ENCODE measurements at regions not wholly inside any gene's neighbourhood (a gene's known extent, or its start where the extent isn't known, plus 50 kb on each side); places are given as distances from the start of the nearest gene placed in this dataset.

- Histone ChIP-seq H3K4me3 (no peak overlapping the region), H3K27me3 (no peaks in the 10 kb centered on the region), H3K36me3 (no peaks in the 10 kb centered on the region), H3K4me1 (peaks cover 0 to 4% (median 0%) of the 10 kb centered on the region in 4 donors), H3K27ac (no peak overlapping the region), H3K9me3 (no peaks in the 10 kb centered on the region)
- no peak for DNase-seq (ENCODE audit: low spot score in 2 of 2)
- 66 to 70% methylated on average over 5 of the region's 5 CpGs for WGBS, 2 donors
- TF ChIP-seq, protein P1, sequence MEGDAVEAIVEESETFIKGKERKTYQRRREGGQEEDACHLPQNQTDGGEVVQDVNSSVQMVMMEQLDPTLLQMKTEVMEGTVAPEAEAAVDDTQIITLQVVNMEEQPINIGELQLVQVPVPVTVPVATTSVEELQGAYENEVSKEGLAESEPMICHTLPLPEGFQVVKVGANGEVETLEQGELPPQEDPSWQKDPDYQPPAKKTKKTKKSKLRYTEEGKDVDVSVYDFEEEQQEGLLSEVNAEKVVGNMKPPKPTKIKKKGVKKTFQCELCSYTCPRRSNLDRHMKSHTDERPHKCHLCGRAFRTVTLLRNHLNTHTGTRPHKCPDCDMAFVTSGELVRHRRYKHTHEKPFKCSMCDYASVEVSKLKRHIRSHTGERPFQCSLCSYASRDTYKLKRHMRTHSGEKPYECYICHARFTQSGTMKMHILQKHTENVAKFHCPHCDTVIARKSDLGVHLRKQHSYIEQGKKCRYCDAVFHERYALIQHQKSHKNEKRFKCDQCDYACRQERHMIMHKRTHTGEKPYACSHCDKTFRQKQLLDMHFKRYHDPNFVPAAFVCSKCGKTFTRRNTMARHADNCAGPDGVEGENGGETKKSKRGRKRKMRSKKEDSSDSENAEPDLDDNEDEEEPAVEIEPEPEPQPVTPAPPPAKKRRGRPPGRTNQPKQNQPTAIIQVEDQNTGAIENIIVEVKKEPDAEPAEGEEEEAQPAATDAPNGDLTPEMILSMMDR (IDR thresholded peaks at IDR 0.05): no peak
- TF ChIP-seq EP300 (IDR thresholded peaks at IDR 0.05) (no peak), POLR2A (IDR thresholded peaks at IDR 0.05) (no peak)
Measured at GRCh38 chr2:64913357-64913869, 75.8 kb upstream of the SLC1A4 start.

GRCh38 chr2:64914247-64914646 is 75.0 kb upstream of the SLC1A4 start:
- DNase-seq (ENCODE audit: low spot score in 2 of 2): no peak
- Histone ChIP-seq H3K27me3 (no peaks in the 10 kb centered on the region), H3K36me3 (no peaks in the 10 kb centered on the region), H3K27ac (no peak overlapping the region), H3K4me1 (peaks cover 0 to 4% (median 0%) of the 10 kb centered on the region in 4 donors), H3K4me3 (no peak overlapping the region), H3K9me3 (no peaks in the 10 kb centered on the region)
- WGBS, 2 donors: 72 to 79% methylated on average over 9 of the region's 9 CpGs
- TF ChIP-seq, protein P1 (IDR thresholded peaks at IDR 0.05): no peak
- TF ChIP-seq POLR2A (IDR thresholded peaks at IDR 0.05) (no peak), EP300 (IDR thresholded peaks at IDR 0.05) (no peak)

DNA sequence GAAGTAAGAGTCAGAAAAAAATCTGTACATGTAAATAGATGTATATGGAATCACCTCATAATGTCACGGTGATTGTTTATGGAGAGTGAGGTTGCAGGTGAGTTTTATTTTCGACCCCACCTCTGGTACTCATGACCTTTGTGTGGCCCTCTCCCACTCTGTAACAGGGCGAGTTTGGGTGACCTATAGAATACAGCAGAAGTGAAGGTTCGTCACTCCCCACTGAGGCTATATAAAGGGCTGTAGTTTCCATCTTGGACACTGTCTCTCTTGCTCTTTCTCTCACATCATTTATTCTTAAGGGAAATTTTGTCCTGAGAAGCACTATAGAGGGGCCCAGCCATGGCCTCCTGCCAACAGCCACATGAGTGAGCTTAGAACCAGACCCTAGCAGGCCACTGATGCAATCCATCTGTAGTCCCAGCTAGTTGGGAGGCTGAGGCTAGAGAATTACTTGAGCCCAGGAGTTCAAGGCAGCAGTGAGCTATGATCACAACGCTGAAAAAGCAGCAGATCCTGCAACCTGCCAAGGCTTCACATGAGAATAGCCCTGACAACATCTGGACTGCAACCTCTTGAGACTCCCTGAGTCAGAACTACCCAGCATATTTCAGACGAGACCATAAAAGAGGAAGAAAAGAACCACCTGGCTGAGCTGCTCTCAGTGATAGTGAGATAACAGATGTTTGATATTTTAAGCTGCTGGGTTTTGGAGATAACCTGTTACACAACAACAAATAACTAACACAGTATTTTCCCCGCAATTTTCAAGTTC is 74.3 kb upstream of the SLC1A4 start:
- 63 to 70% methylated on average over 7 of the region's 7 CpGs for WGBS, 2 donors

DNA sequence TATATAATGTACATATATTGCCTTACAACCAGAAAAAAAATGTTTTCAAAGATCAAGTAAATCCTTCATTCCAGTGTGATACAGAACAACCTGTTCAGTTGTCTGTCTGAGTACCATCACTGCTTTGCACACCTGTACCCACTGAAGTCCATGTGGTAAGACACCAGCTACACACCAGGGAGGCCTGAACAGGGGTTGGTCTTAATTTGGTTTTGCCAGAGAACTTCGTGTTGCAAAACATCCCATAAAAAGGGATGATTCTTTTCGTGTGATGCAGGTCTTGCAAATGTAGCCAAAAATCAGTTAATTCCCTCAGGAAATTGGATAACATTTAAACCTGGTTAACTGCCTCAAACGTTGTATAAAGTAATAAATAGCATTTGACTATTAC is 73.7 kb upstream of the SLC1A4 start:
- no peaks in the 10 kb centered on the region for H3K36me3 ChIP-seq
- no peak for DNase-seq (ENCODE audit: low spot score in 2 of 2)
- H3K27me3 ChIP-seq: no peaks in the 10 kb centered on the region
- TF ChIP-seq POLR2A (IDR thresholded peaks at IDR 0.05) (no peak), EP300 (IDR thresholded peaks at IDR 0.05) (no peak)
- TF ChIP-seq, protein P1 (IDR thresholded peaks at IDR 0.05): no peak
- WGBS, 2 donors: 37 to 38% methylated on average over 3 of the region's 3 CpGs
- no peak overlapping the region for H3K4me3 ChIP-seq
- H3K4me1 ChIP-seq: peaks cover 0 to 4% (median 0%) of the 10 kb centered on the region in 4 donors
- no peaks in the 10 kb centered on the region for H3K9me3 ChIP-seq
- no peak overlapping the region for H3K27ac ChIP-seq

More for the DNA sequence above, 74.3 kb upstream of the SLC1A4 start:
- no peaks in the 10 kb centered on the region for H3K27me3 ChIP-seq
- no peak overlapping the region for H3K4me3 ChIP-seq
- DNase-seq (ENCODE audit: low spot score in 2 of 2): no peak
- no peak overlapping the region for H3K27ac ChIP-seq
- no peaks in the 10 kb centered on the region for H3K9me3 ChIP-seq
- no peaks in the 10 kb centered on the region for H3K36me3 ChIP-seq
- TF ChIP-seq, protein P1 (IDR thresholded peaks at IDR 0.05): no peak
- TF ChIP-seq EP300 (IDR thresholded peaks at IDR 0.05) (no peak), POLR2A (IDR thresholded peaks at IDR 0.05) (no peak)
- peaks cover 0 to 4% (median 0%) of the 10 kb centered on the region in 4 donors for H3K4me1 ChIP-seq

GRCh38 chr2:64918220-64918886 is 70.8 kb upstream of the SLC1A4 start:
- peak overlapping the region in 3 of 4 donors; percentile 68 to 72 (median 68) for H3K27ac ChIP-seq
- DNase-seq (ENCODE audit: low spot score in 2 of 2): no peak
- no peak for TF ChIP-seq POLR2A (IDR thresholded peaks at IDR 0.05)
- H3K4me3 ChIP-seq: peak overlapping the region in 3 of 4 donors; percentile 22 to 50 (median 42)
- no peaks in the 10 kb centered on the region for H3K27me3 ChIP-seq
- H3K9me3 ChIP-seq: no peaks in the 10 kb centered on the region
- H3K36me3 ChIP-seq: no peaks in the 10 kb centered on the region
- H3K4me1 ChIP-seq: peaks cover 0 to 4% (median 0%) of the 10 kb centered on the region in 4 donors
- 74 to 77% methylated on average over 8 of the region's 8 CpGs for WGBS, 2 donors
